ENCODE measurements at regions not wholly inside any gene's neighbourhood (a gene's known extent, or its start where the extent isn't known, plus 50 kb on each side); places are given as distances from the start of the nearest gene placed in this dataset.
"Not testable (repeated sequence)": the region's sequence is repeated elsewhere in the genome, so short reads cannot be mapped to it uniquely, and the experiment has no call there.

DNA sequence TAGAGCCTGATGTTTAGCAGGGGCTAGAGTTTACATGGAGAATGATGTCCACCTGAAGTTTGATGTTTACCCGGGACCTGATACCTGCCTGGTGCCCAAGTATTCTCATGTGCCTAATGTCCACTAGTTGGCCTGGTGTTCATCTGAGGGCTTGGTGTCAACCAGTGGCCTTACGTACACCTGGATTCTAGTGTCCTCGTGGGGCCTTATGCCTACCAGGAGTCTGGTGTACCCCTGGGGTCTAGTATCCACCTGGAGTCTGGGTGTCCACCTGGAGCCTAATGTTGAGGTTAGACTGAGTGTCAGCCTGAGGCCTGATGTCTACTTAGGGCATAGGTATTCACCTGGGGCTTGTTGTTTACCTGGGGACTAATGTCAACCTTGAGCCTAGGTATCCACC, 195.7 kb downstream of the POTEM start:
- DNase-seq (ENCODE audit: low read depth in 2 of 2): not testable (repeated sequence)

GRCh38 chr14:19163891-19164290, 196.7 kb downstream of the POTEM start:
- DNase-seq (ENCODE audit: low read depth in 2 of 2); H3K4me3 ChIP-seq (replicated peaks in 1 of 2; ENCODE audit: low read depth in 2 of 2, low read length in 2 of 2): not testable (repeated sequence)

More for the DNA sequence above, 195.7 kb downstream of the POTEM start:
- not testable (repeated sequence) for H3K4me3 ChIP-seq (replicated peaks in 1 of 2; ENCODE audit: low read depth in 2 of 2, low read length in 2 of 2)

DNA sequence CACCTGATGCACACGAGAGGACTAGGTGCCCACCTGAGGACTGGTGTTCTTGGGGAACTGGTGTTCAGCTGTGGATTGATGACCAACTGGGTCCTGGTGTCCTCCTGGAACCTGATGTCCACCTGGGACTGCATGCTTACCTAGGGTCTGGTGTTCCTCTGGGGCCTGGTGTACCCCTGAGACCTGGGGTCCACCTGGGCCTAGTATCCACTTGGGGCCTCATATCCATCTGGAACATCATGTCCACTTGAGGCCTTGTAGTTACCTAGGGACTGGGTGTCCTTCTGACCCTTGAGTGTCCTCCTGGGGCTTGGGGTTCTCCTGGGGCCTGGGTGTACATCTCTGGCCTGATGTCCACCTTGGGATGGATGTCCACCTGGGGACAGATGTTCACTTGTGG, 197.2 kb downstream of the POTEM start:
- H3K4me3 ChIP-seq (replicated peaks in 1 of 2; ENCODE audit: low read depth in 2 of 2, low read length in 2 of 2); DNase-seq (ENCODE audit: low read depth in 2 of 2): not testable (repeated sequence)

GRCh38 chr14:19166056-19166455, 198.8 kb downstream of the POTEM start:
- H3K4me3 ChIP-seq (replicated peaks in 1 of 2; ENCODE audit: low read depth in 2 of 2, low read length in 2 of 2); DNase-seq (ENCODE audit: low read depth in 2 of 2): not testable (repeated sequence)

GRCh38 chr14:19167454-19168190, 200.4 kb downstream of the POTEM start:
- not testable (repeated sequence) for H3K4me3 ChIP-seq (replicated peaks in 1 of 2; ENCODE audit: low read depth in 2 of 2, low read length in 2 of 2); DNase-seq (ENCODE audit: low read depth in 2 of 2)

DNA sequence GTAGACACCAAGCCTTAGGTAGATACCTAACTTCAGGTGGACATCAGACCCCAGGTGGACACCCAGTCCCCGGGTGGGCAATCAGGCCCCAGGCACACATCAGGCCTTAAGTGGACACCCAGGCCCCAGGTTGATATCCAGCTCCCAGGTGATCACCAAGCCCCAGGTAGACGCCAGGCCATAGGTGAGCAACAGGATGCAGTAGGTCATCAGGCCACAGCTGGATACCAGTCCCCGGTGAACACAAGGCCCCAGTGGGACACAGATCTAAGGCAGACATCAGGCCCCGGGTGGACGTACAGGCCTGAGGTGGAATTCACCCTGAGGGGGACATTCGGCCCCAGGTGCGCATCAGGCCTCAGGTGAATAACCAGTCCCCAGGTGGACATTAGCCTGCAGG, 201.0 kb downstream of the POTEM start:
- not testable (repeated sequence) for H3K4me3 ChIP-seq (replicated peaks in 1 of 2; ENCODE audit: low read depth in 2 of 2, low read length in 2 of 2); DNase-seq (ENCODE audit: low read depth in 2 of 2)

DNA sequence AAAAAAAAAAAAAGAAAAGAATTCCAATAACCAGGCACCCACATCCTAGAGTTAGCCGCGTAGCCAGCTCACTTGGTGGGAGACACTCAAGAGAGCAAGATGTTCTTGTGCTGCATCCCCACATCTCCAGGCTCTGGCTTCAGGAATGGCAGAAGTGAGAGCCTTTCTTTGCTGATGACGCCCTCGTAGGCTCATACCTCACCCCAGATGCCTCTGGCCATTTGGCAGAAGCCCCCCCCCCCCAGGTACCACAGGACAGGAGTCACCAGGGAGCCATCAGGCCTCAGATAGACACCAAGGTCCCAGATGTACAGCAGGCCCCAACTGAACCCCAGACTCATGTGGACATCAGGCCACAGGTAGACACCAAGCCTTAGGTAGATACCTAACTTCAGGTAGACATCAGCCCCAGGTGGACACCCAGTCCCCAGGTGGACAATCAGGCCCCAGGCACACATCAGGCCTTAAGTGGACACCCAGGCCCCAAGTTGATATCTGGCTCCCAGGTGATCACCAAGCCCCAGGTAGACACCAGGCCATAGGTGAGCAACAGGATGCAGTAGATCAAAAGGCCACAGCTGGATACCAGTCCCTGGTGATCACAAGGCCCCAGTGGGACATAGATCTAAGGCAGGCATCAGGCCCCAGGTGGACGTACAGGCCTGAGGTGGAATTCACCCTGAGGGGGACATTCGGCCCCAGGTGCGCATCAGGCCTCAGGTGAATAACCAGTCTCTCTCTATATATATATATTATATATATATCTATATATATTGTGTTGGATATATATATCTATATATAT, 202.5 kb downstream of the POTEM start:
- not testable (repeated sequence) for DNase-seq (ENCODE audit: low read depth in 2 of 2); H3K4me3 ChIP-seq (replicated peaks in 1 of 2; ENCODE audit: low read depth in 2 of 2, low read length in 2 of 2)

- not testable (repeated sequence) for DNase-seq (ENCODE audit: low read depth in 2 of 2); H3K4me3 ChIP-seq (replicated peaks in 1 of 2; ENCODE audit: low read depth in 2 of 2, low read length in 2 of 2)
These were observed 205.5 kb downstream of the POTEM start for GRCh38 chr14:19172745-19173144.

GRCh38 chr14:19173188-19173587, 206.0 kb downstream of the POTEM start:
- not testable (repeated sequence) for H3K4me3 ChIP-seq (replicated peaks in 1 of 2; ENCODE audit: low read depth in 2 of 2, low read length in 2 of 2)

GRCh38 chr14:19177435-19177834, 210.2 kb downstream of the POTEM start:
- not testable (repeated sequence) for DNase-seq (ENCODE audit: low read depth in 2 of 2); H3K4me3 ChIP-seq (replicated peaks in 1 of 2; ENCODE audit: low read depth in 2 of 2, low read length in 2 of 2)

More at GRCh38 chr14:19173188-19173587, 206.0 kb downstream of the POTEM start:
- DNase-seq (ENCODE audit: low read depth in 2 of 2): not testable (repeated sequence)

GRCh38 chr14:19180297-19180696, 213.1 kb downstream of the POTEM start:
- H3K4me3 ChIP-seq (replicated peaks in 1 of 2; ENCODE audit: low read depth in 2 of 2, low read length in 2 of 2); DNase-seq (ENCODE audit: low read depth in 2 of 2): not testable (repeated sequence)

DNA sequence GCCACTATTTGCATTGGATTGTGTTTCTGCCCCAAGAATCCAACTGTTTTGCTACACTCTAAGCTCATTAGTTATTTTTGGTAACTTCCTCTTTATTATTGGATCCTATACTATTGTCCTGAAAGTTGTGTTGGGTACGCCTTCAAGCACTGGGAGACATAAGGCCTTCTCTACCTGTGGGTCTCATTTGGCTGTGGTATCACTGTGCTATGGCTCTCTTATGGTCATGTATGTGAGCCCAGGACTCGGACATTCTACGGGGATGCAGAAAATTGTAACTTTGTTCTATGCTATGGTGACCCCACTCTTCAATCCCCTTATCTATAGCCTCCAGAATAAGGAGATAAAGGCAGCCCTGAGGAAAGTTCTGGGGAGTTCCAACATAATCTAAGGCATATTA, 213.6 kb downstream of the POTEM start:
- DNase-seq (ENCODE audit: low read depth in 2 of 2): not testable (repeated sequence)

GRCh38 chr14:19195146-19195545, 227.9 kb downstream of the POTEM start:
- not testable (repeated sequence) for H3K4me3 ChIP-seq (replicated peaks in 1 of 2; ENCODE audit: low read depth in 2 of 2, low read length in 2 of 2); DNase-seq (ENCODE audit: low read depth in 2 of 2)

More for the DNA sequence above, 213.6 kb downstream of the POTEM start:
- H3K4me3 ChIP-seq (replicated peaks in 1 of 2; ENCODE audit: low read depth in 2 of 2, low read length in 2 of 2): not testable (repeated sequence)

- not testable (repeated sequence) for H3K4me3 ChIP-seq (replicated peaks in 1 of 2; ENCODE audit: low read depth in 2 of 2, low read length in 2 of 2)
These were observed 230.4 kb downstream of the POTEM start for GRCh38 chr14:19197488-19198234.

GRCh38 chr14:19198341-19198740, 231.1 kb downstream of the POTEM start:
- not testable (repeated sequence) for DNase-seq (ENCODE audit: low read depth in 2 of 2)

More at GRCh38 chr14:19197488-19198234, 230.4 kb downstream of the POTEM start:
- not testable (repeated sequence) for DNase-seq (ENCODE audit: low read depth in 2 of 2)

DNA sequence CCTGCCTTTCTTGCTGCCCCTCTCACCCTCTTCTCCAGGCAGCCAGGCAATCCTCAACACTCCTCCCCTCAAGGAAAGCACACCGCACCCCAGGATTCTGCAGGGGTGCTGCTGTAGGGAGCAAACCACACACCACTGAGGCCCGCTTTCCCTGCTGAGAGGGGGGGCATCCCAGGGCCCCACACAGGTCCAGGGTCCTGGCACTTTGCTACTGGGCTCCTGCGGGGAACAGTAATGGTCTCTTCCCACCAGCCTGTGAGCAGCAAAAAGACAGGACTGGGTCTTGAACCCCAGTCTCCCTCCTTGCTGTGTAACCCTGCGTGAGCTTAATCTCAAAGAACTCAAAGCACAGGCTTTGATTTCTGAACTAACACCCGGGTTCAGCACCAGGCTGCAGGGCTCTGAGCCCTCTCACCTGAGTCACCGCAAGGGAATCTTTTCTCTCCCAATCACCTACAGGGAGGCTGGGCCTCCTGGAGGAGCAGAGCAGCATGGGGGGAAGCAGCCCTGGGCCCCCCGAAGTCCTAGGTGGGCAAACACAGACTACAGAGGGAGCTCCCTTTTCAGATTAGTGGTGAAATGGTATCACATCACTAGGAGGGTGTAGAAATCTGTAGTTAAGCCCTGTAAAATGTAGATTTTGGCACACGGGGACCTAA, 232.6 kb downstream of the POTEG start:
- not testable (repeated sequence) for DNase-seq (ENCODE audit: low read depth in 2 of 2); H3K4me3 ChIP-seq (replicated peaks in 1 of 2; ENCODE audit: low read depth in 2 of 2, low read length in 2 of 2)

More at GRCh38 chr14:19198341-19198740, 231.1 kb downstream of the POTEM start:
- not testable (repeated sequence) for H3K4me3 ChIP-seq (replicated peaks in 1 of 2; ENCODE audit: low read depth in 2 of 2, low read length in 2 of 2)

- not testable (repeated sequence) for H3K4me3 ChIP-seq (replicated peaks in 1 of 2; ENCODE audit: low read depth in 2 of 2, low read length in 2 of 2); DNase-seq (ENCODE audit: low read depth in 2 of 2)
These were observed 232.1 kb downstream of the POTEG start for GRCh38 chr14:19202053-19202442.
